T-cell (primary cell): ENCODE measurements at regions not wholly inside any gene's neighbourhood (a gene's known extent, or its start where the extent isn't known, plus 50 kb on each side); places are given as distances from the start of the nearest gene placed in this dataset.

Source experiments
- ATAC-seq, 4 experiments: fragments of 200-7000 bp in 3 of 4; fragments of 150-1000 bp in 1 of 4; cut with Tn5 transposase; replicated peaks in 1 of 4; 1 replicate in 3 of 4; 2 replicates in 1 of 4; pipeline ENCODE4 v1.10.0; 2021; ENCODE audit warnings: moderate library complexity in 3 of 4, mild to moderate bottlenecking in 2 of 4, moderate number of reproducible peaks in 1 of 4
- CTCF ChIA-PET, 2 donors: fragments of 300-600 bp; sonication (Branson Sonifier 250); formaldehyde crosslinking; loops; one replicate each; lab custom pipeline; 2022; ENCODE audit warnings: antibody characterized with exemption in 2 of 2; lab: Charles Lee
- POLR2A ChIA-PET, 2 donors: fragments of 300-600 bp; sonication (Branson Sonifier 250); formaldehyde crosslinking; loops; one replicate each; lab custom pipeline; 2022; ENCODE audit warnings: antibody characterized with exemption in 2 of 2; lab: Charles Lee
- DNase-seq, 35 experiments: peaks; one replicate each; pipeline versions ENCODE4 v3.0.0 to v3.0.0-alpha.2; 2013 to 2023
- H3K27ac ChIP-seq: one replicate; pipeline ENCODE4 v1.5.1; 2013; ENCODE audit warnings: low read length
- H3K27me3 ChIP-seq, 2 experiments: replicated peaks in 1 of 2; 1 replicate in 1 of 2; 2 replicates in 1 of 2; pipeline versions ENCODE4 v1.6.1 to v1.7.0; 2013; ENCODE audit warnings: low read length in 1 of 2, mixed read lengths in 1 of 2; ENCODE audit not compliant: control insufficient read depth in 2 of 2, insufficient read depth in 2 of 2; ENCODE audit errors: extremely low read depth in 1 of 2
- H3K36me3 ChIP-seq, 2 donors: 1 replicate in 1 of 2; 2 replicates in 1 of 2; pipeline versions ENCODE4 v1.6.1 to v1.7.0; 2013; ENCODE audit warnings: low read length in 1 of 2; ENCODE audit not compliant: control insufficient read depth in 2 of 2, insufficient read depth in 1 of 2; ENCODE audit errors: extremely low read depth in 1 of 2
- H3K4me1 ChIP-seq, 2 experiments: 1 replicate in 1 of 2; 2 replicates in 1 of 2; pipeline versions ENCODE4 v1.6.1 to v1.7.0; 2013; ENCODE audit warnings: low read length in 2 of 2, mixed read lengths in 1 of 2; ENCODE audit not compliant: insufficient read depth in 2 of 2, control insufficient read depth in 1 of 2; ENCODE audit errors: extremely low read depth in 1 of 2
- H3K4me3 ChIP-seq, 2 donors: 1 replicate in 1 of 2; 2 replicates in 1 of 2; pipeline versions ENCODE4 v1.5.1 to v1.7.0; 2013; ENCODE audit warnings: mild to moderate bottlenecking in 2 of 2, low read length in 1 of 2, moderate library complexity in 1 of 2; ENCODE audit not compliant: control insufficient read depth in 1 of 2; ENCODE audit errors: extremely low read depth in 1 of 2
- H3K9me3 ChIP-seq: 2 replicates; pipeline ENCODE4 v1.7.0; 2013
- H3K27ac Mint-ChIP-seq, 2 donors: one replicate each; pipeline ENCODE4 v1.8.0; 2020 to 2021; ENCODE audit warnings: mild to moderate bottlenecking in 2 of 2, mixed read lengths in 2 of 2
- H3K27me3 Mint-ChIP-seq, 2 donors: one replicate each; pipeline ENCODE4 v1.8.0; 2021 to 2022; ENCODE audit warnings: mixed read lengths in 2 of 2
- H3K36me3 Mint-ChIP-seq: one replicate; pipeline ENCODE4 v1.8.0; 2021; ENCODE audit warnings: mixed read lengths
- H3K4me1 Mint-ChIP-seq, 3 donors: one replicate each; pipeline ENCODE4 v1.8.0; 2020 to 2022; ENCODE audit warnings: mixed read lengths in 3 of 3, mild to moderate bottlenecking in 1 of 3
- H3K4me3 Mint-ChIP-seq, 3 donors: one replicate each; pipeline ENCODE4 v1.8.0; 2020 to 2022; ENCODE audit warnings: mild to moderate bottlenecking in 3 of 3, mixed read lengths in 3 of 3, moderate library complexity in 3 of 3
- H3K9me3 Mint-ChIP-seq, 3 donors: one replicate each; pipeline ENCODE4 v1.8.0; 2020 to 2022; ENCODE audit warnings: mixed read lengths in 3 of 3
- WGBS: methylation state at CpG from one replicate; pipeline ENCODE4 v1.1.5; 2013; ENCODE audit warnings: missing lambda C conversion rate; ENCODE audit not compliant: insufficient coverage; 5-methylcytosine and 5-hydroxymethylcytosine counted together

DNA sequence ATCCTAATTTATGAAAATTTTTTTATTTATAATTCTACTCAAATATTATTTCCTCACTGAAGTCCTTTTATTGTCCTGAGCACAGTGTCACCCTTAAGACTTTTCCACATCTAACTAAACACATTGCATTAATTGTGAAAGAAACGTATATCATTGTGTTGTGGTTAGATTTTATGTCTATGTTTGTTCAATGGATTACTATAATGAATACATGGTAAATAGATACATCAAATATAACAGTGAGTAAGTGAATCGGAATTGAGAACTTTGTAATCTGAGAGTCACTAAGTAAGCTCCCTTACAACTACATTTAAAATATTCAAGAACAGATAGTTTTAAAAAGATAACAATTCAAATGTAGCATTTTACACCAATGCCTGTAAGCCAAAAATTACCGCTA is 417.6 kb upstream of the PCDH20 start:
- peaks cover 17 to 29% (median 17%) of the 10 kb centered on the region in 3 donors for H3K9me3 Mint-ChIP-seq
- Histone ChIP-seq H3K27ac (no peak overlapping the region), H3K4me3 (no peak overlapping the region), H3K4me1 (no peaks in the 10 kb centered on the region), H3K36me3 (no peaks in the 10 kb centered on the region), H3K27me3 (no peaks in the 10 kb centered on the region), H3K9me3 (no peaks in the 10 kb centered on the region)
- no peaks in the 10 kb centered on the region for H3K4me1 Mint-ChIP-seq
- no peak overlapping the region for H3K27ac Mint-ChIP-seq
- POLR2A ChIA-PET, result no interaction called here
- ATAC-seq, result no peak
- no peaks in the 10 kb centered on the region for H3K27me3 Mint-ChIP-seq
- no peak overlapping the region for H3K4me3 Mint-ChIP-seq
- CTCF ChIA-PET, result no interaction called here
- DNase-seq, result no peak
- WGBS, result no CpG with 5 or more reads among the region's 3 CpGs
- H3K36me3 Mint-ChIP-seq, result no peaks in the 10 kb centered on the region

DNA sequence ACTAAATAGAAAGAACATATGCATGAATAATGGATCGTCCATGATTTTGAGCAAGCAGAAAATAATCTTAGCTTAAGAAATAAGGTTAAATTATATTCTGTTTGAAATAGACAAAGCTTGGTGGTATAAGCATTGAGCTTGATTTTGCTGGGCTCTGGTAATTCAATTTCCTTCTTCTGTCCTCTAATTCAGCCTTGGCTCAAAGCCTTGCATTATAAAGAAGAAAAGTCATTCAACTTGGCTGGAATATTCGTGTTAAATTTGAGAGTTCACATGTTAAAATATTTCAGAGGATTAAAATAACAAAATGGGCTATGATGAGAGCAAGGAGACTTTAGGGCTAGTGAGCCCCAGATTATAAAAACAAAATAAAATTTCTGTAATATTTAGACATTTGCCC is 415.4 kb upstream of the PCDH20 start:
- peaks cover 20 to 28% (median 20%) of the 10 kb centered on the region in 3 donors for H3K9me3 Mint-ChIP-seq
- H3K27ac ChIP-seq, result no peak overlapping the region
- H3K27me3 ChIP-seq, result no peaks in the 10 kb centered on the region
- CTCF ChIA-PET, result no interaction called here
- H3K4me1 Mint-ChIP-seq, result no peaks in the 10 kb centered on the region
- ATAC-seq (no peak), DNase-seq (no peak)
- no CpG with 5 or more reads among the region's 2 CpGs for WGBS
- POLR2A ChIA-PET, result no interaction called here
- H3K36me3 ChIP-seq, result no peaks in the 10 kb centered on the region
- H3K36me3 Mint-ChIP-seq, result no peaks in the 10 kb centered on the region
- H3K27ac Mint-ChIP-seq, result no peak overlapping the region
- H3K4me3 Mint-ChIP-seq, result no peak overlapping the region
- no peak overlapping the region for H3K4me3 ChIP-seq
- no peaks in the 10 kb centered on the region for H3K9me3 ChIP-seq
- no peaks in the 10 kb centered on the region for H3K4me1 ChIP-seq
- no peaks in the 10 kb centered on the region for H3K27me3 Mint-ChIP-seq

DNA sequence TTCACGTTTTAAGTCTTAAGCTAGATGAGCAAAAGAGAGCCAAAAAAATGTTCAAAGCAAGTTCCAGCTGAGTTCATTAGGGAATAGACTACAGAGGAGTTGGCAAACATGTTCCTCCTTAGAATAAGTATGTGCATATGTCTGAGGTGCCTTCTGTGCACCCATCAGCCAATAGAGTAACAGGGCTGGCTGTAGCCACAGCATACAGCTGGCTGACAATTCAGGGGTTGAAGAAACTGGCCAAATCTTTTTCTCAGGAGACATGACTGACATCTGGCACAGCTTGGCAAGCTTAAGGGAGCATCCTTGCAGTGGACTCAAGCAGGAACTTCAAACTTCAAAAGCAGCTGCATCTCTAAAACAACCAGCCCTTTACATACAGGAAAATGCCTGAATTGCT is 414.8 kb upstream of the PCDH20 start:
- Histone ChIP-seq H3K36me3 (no peaks in the 10 kb centered on the region), H3K27me3 (no peaks in the 10 kb centered on the region), H3K9me3 (no peaks in the 10 kb centered on the region), H3K27ac (no peak overlapping the region), H3K4me1 (no peaks in the 10 kb centered on the region), H3K4me3 (no peak overlapping the region)
- H3K27me3 Mint-ChIP-seq, result no peaks in the 10 kb centered on the region
- POLR2A ChIA-PET, result no interaction called here
- ATAC-seq (no peak), DNase-seq (no peak)
- H3K4me1 Mint-ChIP-seq, result no peaks in the 10 kb centered on the region
- H3K27ac Mint-ChIP-seq, result no peak overlapping the region
- CTCF ChIA-PET, result no interaction called here
- WGBS, result 40% methylated on average over 1 of the region's 1 CpG
- no peak overlapping the region for H3K4me3 Mint-ChIP-seq
- peaks cover 14 to 23% (median 18%) of the 10 kb centered on the region in 3 donors for H3K9me3 Mint-ChIP-seq
- no peaks in the 10 kb centered on the region for H3K36me3 Mint-ChIP-seq

DNA sequence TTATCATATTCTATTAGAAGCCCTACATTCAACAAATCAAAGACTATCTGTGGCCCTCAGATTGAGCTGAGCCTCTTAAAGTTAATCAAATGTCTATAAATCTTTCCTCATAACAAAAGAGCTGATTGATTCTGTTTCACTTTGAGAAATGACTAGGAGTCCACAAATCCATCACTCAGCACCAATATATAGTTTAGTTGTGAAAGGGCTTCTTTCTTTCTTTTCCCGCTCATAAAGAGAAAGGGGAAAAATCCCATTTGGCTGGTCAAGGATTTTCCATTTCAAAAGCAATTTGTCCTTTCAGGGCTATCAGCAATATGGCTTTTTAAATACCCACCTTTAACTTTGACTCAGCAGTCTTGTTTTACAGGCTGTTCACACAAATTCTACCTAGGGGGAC is 408.5 kb upstream of the PCDH20 start:
- no peaks in the 10 kb centered on the region for H3K27me3 Mint-ChIP-seq
- CTCF ChIA-PET, result no interaction called here
- DNase-seq, result no peak

DNA sequence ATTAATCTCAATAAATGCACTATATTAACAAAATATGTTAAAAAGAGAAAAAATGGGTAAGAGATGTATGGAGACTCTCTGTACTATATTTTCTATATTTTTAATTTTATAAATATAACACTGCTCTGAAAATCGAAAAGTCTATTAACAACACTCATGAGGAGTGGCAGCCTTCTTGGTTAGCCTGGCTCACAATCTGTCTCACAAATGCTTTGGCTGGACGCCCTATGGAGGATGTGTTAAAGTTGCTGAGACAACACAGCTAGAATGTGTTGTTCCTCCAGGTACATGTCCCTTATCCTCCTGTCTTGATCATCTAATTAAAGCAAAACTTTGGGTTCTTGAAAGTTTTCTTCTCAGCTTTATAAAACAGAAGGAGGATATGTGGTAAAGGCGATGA is 396.6 kb upstream of the PCDH20 start:
- Mint-ChIP-seq H3K4me1 (no peaks in the 10 kb centered on the region), H3K27ac (no peak overlapping the region), H3K4me3 (no peak overlapping the region), H3K27me3 (no peaks in the 10 kb centered on the region), H3K9me3 (peaks cover 10 to 33% (median 12%) of the 10 kb centered on the region in 3 donors), H3K36me3 (no peaks in the 10 kb centered on the region)
- ATAC-seq (no peak), DNase-seq (no peak)
- Histone ChIP-seq H3K27me3 (no peaks in the 10 kb centered on the region), H3K27ac (no peak overlapping the region), H3K36me3 (no peaks in the 10 kb centered on the region), H3K4me3 (no peak overlapping the region), H3K9me3 (no peaks in the 10 kb centered on the region), H3K4me1 (no peaks in the 10 kb centered on the region)
- ChIA-PET CTCF (no interaction called here), POLR2A (no interaction called here)
- WGBS, result no CpG with 5 or more reads among the region's 3 CpGs

More for the DNA sequence above, 408.5 kb upstream of the PCDH20 start:
- Mint-ChIP-seq H3K36me3 (no peaks in the 10 kb centered on the region), H3K9me3 (peaks cover 7 to 22% (median 11%) of the 10 kb centered on the region in 3 donors), H3K27ac (no peak overlapping the region), H3K4me3 (no peak overlapping the region), H3K4me1 (no peaks in the 10 kb centered on the region)
- Histone ChIP-seq H3K27ac (no peak overlapping the region), H3K36me3 (no peaks in the 10 kb centered on the region), H3K4me3 (no peak overlapping the region), H3K4me1 (no peaks in the 10 kb centered on the region), H3K27me3 (no peaks in the 10 kb centered on the region), H3K9me3 (no peaks in the 10 kb centered on the region)
- no CpG with 5 or more reads among the region's 1 CpG for WGBS
- POLR2A ChIA-PET, result no interaction called here
- ATAC-seq, result no peak

DNA sequence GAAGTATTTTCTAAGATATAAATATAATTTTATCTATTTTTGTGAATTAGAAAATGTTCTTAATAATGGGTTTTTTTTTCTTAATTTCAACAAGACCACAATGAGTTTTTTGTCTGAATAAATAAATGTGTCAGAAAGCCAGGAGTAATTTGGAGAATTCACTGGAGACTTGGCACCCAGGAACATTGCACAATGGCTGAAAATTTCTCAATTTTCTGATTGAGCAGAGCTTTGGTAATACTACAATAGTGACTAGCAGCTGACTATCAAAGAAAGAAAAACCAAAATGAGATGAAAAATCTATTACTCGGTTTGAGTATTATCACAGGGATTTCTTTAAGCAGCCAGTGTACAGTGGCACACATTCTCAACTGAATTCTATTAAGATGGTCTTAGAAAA is 394.4 kb upstream of the PCDH20 start:
- H3K27me3 ChIP-seq, result no peaks in the 10 kb centered on the region
- peaks cover 8 to 31% (median 11%) of the 10 kb centered on the region in 3 donors for H3K9me3 Mint-ChIP-seq
- ChIA-PET POLR2A (no interaction called here), CTCF (no interaction called here)
- H3K27ac Mint-ChIP-seq, result no peak overlapping the region
- H3K27ac ChIP-seq, result no peak overlapping the region
- no peaks in the 10 kb centered on the region for H3K4me1 Mint-ChIP-seq
- no peak overlapping the region for H3K4me3 ChIP-seq
- no peak for DNase-seq
- no peaks in the 10 kb centered on the region for H3K36me3 ChIP-seq
- no peak for ATAC-seq
- no peaks in the 10 kb centered on the region for H3K4me1 ChIP-seq
- no CpG with 5 or more reads among the region's 1 CpG for WGBS
- H3K27me3 Mint-ChIP-seq, result no peaks in the 10 kb centered on the region
- no peak overlapping the region for H3K4me3 Mint-ChIP-seq
- peaks cover under 1% of the 10 kb centered on the region for H3K9me3 ChIP-seq
- no peaks in the 10 kb centered on the region for H3K36me3 Mint-ChIP-seq

DNA sequence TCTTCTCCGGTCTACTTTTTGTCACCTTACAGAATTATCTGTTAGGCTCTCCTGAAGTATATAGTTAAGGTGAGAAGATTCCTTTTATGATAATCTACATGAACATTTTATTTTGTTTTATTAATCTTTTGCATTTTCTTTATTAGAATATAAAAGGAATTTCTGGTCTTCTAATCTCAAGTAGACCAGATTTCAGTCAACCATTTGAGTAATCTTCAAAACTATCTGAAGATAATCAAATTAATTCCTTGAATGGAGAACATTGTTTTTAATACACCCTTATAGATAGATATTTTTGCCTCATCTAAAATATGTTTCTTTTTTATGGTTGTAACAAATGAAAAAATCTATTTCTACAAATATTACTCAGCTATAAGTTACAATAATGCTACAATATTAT is 381.7 kb upstream of the PCDH20 start:
- H3K4me1 Mint-ChIP-seq, result no peaks in the 10 kb centered on the region
- ATAC-seq, result no peak
- H3K4me3 ChIP-seq, result no peak overlapping the region
- H3K4me1 ChIP-seq, result no peaks in the 10 kb centered on the region
- no peak overlapping the region for H3K4me3 Mint-ChIP-seq
- H3K27me3 Mint-ChIP-seq, result no peaks in the 10 kb centered on the region
- H3K27me3 ChIP-seq, result no peaks in the 10 kb centered on the region
- DNase-seq, result no peak
- no peaks in the 10 kb centered on the region for H3K9me3 ChIP-seq
- no peaks in the 10 kb centered on the region for H3K36me3 Mint-ChIP-seq
- H3K36me3 ChIP-seq, result no peaks in the 10 kb centered on the region
- peaks cover 14 to 23% (median 16%) of the 10 kb centered on the region in 3 donors for H3K9me3 Mint-ChIP-seq
- POLR2A ChIA-PET, result no interaction called here
- no CpG with 5 or more reads among the region's 1 CpG for WGBS
- CTCF ChIA-PET, result no interaction called here
- no peak overlapping the region for H3K27ac Mint-ChIP-seq
- no peak overlapping the region for H3K27ac ChIP-seq
